ENCODE measurements at regions not wholly inside any gene's neighbourhood (a gene's known extent, or its start where the extent isn't known, plus 50 kb on each side); places are given as distances from the start of the nearest gene placed in this dataset.

- TF ChIP-seq TAF1 (IDR thresholded peaks at IDR 0.05; ENCODE audit: low read depth, low read length) (no peak), POLR2AphosphoS5 (IDR thresholded peaks at IDR 0.05; ENCODE audit: low read depth, low read length) (no peak), POLR2A (IDR thresholded peaks at IDR 0.05; ENCODE audit: low read depth, low read length) (no peak), PAX5 (IDR thresholded peaks at IDR 0.05; ENCODE audit: insufficient read depth, low read length, severe bottlenecking) (no peak), POU2F2 (IDR thresholded peaks at IDR 0.05; ENCODE audit: low read depth, low read length) (no peak), SPI1 (IDR thresholded peaks at IDR 0.05; ENCODE audit: low read depth, low read length) (no peak)
These were observed 55.2 kb upstream of the PSD2 start for GRCh38 chr5:139740138-139740991.

All from GM12891 (cell line).